ENCODE measurements at regions not wholly inside any gene's neighbourhood (a gene's known extent, or its start where the extent isn't known, plus 50 kb on each side); places are given as distances from the start of the nearest gene placed in this dataset.

DNA sequence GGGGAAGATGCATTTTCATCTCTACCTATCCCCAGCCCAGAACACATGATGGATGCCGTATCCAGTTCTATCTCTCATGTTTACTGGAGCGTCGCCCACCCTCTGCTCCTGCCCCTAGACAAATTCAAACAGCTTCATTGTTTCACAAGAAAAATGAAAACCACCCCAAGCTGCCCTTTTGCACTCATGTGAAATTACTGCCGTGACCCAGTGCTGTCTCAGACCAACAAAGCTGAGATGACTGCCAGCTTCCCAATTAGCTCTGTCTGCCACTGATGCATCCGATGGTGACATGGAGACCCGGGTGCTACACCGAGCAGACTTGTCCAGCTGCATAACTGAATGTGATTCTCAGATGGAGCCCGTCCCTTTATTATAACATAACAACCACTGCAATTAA lies 67.7 kb downstream of the FOXI2 start:
- TF ChIP-seq CTCF (IDR thresholded peaks at IDR 0.05; ENCODE audit: low read length) (no peak), EZH2phosphoT487 (IDR thresholded peaks at IDR 0.05; ENCODE audit: low read length) (no peak)

All from MM.1S (cell line).